NCI-H226 (cell line): ENCODE measurements at regions not wholly inside any gene's neighbourhood (a gene's known extent, or its start where the extent isn't known, plus 50 kb on each side); places are given as distances from the start of the nearest gene placed in this dataset.
A peak's percentile ranks its signal among the peaks of the same experiment; 100 is the strongest.
"Not testable (repeated sequence)": the region's sequence is repeated elsewhere in the genome, so short reads cannot be mapped to it uniquely, and the experiment has no call there.

Source experiments
- DNase-seq: peaks from one replicate; pipeline ENCODE4 v3.0.0-alpha.2; 2015

GRCh38 chr16:6836766-6837165, 495.9 kb upstream of the RBFOX1 start:
- DNase-seq, result peak; percentile 9

DNA sequence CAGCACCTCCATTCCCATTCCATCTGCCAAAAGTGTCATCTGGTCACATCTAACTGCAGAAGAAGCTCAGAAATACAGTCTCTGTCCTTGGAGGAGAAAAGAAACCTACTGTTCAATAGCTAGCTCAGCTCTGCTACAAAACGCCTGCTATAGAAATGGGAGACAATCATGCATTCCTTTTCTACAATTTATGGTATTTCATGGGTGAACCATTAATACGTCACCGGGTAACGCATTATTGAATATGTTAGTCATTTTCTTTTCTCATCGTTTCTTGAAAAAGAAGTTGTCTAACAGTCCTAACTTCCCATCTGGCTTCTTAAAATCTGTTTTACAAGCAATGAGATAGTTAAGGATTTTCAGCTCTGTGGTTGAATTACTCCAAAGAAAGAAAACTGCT, 496.7 kb upstream of the RBFOX1 start:
- no peak for DNase-seq

DNA sequence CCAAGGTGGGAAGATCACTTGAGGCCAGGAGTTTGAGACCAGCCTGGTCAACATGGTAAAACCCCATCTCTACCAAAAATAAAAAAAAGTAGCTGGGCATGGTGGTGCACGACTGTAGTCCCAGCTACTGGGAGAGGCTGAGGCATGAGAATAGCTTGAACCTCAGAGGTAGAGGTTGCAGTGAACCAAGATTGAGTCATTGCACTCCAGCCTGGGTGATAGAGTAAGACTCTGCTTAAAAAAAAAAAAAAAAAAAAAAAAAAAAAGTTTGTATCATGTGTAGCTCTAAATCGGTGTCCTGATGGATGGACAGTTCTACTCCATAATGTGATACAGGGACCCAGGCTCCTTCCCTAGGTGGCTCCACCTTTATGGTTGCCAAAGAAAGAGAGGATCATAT, 497.1 kb upstream of the RBFOX1 start:
- DNase-seq, result no peak

GRCh38 chr16:6828690-6829089, 504.0 kb upstream of the RBFOX1 start:
- no peak for DNase-seq

DNA sequence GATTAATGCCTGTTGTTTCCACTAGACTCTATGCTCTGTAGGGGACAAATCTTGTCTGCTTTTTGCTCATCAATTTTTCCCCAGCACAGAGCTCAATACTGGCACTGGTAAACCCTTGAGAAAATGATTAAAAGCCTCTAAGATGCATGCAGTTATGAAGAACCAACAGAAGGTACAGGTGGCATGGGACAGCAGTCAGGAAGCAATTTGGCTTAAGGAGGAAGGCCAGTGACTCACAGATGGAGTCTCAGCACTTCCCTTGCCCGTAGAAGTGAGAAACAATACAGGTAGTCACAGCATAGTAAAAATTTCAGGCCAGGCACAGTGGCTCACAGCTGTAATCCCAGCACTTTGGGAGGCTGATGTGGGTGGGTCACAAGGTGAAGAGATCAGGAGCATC, 504.7 kb upstream of the RBFOX1 start:
- no peak for DNase-seq

DNA sequence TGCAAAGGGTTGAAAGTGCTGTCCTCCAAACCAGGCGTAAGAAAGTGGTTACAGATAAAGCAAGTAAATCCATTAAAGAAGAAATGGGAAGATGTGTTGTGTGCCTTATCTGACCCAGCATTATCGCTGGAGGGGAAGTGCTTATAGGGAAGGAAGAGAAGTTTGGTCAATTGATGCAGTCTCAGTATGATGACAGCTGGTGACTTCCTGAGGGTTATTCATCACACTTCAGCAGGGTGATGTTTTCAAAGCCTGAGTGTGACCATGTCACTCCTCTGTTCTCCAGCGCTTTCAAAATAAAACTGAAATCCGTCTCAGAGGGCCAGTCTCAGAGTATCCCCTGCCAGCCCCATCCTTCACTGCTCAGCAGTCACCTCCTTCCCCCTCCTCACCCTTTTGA, 505.4 kb upstream of the RBFOX1 start:
- no peak for DNase-seq

DNA sequence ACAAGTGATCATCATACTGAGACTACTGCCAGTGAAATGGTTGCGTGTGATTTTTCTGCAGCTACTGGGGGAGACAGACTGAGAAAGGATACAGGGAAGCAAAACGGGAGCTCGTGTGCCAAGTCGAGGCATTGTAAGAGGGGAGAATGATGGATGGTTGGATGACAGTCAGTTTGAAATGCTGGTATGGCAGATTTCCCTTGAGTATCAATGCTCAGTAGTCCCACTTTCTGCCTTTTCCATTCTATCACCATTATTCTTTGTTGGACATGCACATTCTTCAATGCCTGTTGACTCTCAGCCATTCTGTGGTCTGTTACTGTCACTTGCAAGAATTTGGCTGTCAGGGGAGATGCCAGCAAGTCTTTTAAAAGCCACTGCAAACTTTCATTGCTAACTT, 510.6 kb upstream of the RBFOX1 start:
- no peak for DNase-seq

DNA sequence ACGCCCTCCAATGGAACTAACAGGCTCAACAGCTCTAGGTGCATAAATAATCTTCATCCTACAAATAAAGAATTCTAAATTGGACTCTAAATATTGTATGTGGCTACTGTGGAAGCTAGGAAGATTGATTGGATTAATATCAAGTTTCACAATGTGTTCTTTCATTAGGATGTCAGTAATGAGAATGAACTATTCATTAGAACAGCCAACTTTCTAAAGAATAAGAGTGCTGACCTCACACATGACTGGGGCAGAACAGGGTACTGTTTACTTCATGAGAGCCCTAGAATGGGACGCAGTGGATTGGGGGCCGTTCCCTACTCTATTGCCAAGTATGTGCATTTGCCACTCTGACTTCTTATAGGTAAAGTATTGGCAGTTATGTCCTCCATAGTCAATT, 528.2 kb upstream of the RBFOX1 start:
- DNase-seq, result no peak

GRCh38 chr16:6803176-6803575, 529.5 kb upstream of the RBFOX1 start:
- no peak for DNase-seq

DNA sequence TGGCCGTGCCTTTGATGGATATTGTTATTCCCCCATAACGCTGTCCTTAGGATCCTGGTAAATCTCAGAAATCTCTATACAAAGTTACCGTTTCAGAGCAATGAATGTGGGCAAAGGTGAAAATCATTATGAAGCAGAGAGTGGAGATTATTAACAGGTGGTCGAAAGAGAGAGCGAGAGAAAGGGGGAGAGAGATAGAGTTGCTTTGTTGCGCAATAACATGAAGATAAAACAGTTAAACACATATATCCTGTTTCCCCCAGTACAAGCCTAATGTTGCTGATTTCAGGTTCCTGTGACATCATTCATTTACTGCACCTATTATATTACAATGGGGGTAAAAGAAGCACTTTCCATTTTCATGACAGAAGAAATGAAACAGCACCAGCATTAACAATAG, 535.4 kb upstream of the RBFOX1 start:
- no peak for DNase-seq

GRCh38 chr16:6777624-6778023, 555.0 kb upstream of the RBFOX1 start:
- no peak for DNase-seq

GRCh38 chr16:6775712-6776111, 556.9 kb upstream of the RBFOX1 start:
- DNase-seq, result no peak

DNA sequence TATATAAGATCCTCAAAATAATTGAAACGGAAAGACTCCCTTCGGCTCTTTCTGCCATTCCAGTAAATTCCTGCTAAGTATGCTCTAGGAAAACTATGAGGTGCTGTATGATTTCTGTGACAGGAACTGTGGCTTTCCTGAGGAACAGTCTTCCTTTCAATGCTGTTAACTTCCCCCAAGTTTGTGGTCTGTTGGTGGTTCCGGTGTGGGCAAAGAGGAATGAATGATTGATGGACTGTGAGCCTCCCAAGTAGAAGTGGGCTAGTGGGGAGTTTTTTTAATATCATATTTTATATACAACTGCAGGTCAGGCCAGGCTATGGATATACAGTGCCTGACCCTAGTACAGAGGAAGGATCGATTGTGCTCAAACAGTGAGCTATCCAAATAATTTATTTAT, 560.7 kb upstream of the RBFOX1 start:
- DNase-seq, result no peak

DNA sequence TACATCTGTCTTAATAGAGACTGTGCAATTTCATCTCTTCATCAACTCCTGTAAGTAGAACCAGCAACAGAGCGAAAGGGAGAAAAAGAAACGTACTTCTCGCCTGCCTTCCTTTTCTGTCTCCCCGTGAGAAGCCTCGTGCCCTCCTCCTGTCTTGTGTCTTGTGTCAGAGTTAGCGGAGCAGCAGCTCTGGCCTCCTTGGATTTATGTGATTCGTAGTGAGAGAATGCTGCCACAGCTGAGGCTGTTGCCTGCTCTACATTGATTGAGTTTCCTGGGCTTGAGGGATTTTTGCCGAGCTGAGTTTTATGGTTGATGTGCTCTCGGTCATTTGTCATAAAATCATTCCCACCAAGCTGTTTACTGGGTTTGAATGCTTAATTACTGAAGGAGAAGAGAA, 579.1 kb upstream of the RBFOX1 start:
- no peak for DNase-seq

GRCh38 chr16:6751191-6751590, 581.5 kb upstream of the RBFOX1 start:
- DNase-seq, result no peak

DNA sequence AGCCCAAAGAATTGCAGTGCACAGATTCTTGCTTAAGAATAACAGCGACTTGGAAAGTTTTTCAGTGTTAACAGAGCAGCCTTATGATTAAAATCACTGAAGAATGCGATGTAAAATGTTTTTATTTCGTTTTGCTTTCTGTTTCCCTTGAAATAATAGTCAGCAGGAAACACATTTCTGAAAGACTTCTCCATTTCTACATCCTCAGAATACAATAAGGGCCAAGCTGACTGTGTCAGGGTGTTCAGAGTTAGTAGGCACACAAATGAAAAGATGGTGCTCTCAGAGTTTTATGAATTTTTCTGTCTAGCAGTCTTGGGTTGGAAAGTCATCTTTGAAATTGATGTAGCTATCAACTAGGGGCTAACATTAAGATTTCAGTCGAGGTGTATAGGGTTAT, 582.9 kb upstream of the RBFOX1 start:
- DNase-seq, result no peak

- DNase-seq, result not testable (repeated sequence)
Measured at GRCh38 chr16:6736302-6736701, 596.3 kb upstream of the RBFOX1 start.

- DNase-seq, result no peak
Measured at GRCh38 chr16:6735631-6736030, 597.0 kb upstream of the RBFOX1 start.

- DNase-seq, result no peak
Measured at GRCh38 chr16:6732166-6732565, 600.5 kb upstream of the RBFOX1 start.

- no peak for DNase-seq
Measured at GRCh38 chr16:6728381-6728780, 604.3 kb upstream of the RBFOX1 start.

DNA sequence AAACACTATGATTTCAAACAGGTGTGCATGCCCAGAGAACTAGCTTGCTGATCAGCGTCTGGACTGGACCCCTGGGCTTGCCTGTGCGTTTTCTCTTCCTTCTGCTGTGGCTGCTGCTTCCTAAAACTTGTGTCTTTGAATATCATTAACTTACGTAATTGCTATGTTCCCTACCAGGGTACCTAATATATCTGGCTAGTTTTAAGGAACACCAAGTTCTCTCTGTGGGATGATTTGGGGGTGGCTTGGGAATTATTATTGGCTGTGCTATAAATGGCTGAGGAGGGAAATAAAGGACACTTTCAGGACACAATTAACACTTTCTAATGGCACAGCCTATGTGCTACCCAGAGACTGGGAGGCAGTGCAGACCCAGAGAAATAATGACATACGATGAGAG, 606.0 kb upstream of the RBFOX1 start:
- no peak for DNase-seq

DNA sequence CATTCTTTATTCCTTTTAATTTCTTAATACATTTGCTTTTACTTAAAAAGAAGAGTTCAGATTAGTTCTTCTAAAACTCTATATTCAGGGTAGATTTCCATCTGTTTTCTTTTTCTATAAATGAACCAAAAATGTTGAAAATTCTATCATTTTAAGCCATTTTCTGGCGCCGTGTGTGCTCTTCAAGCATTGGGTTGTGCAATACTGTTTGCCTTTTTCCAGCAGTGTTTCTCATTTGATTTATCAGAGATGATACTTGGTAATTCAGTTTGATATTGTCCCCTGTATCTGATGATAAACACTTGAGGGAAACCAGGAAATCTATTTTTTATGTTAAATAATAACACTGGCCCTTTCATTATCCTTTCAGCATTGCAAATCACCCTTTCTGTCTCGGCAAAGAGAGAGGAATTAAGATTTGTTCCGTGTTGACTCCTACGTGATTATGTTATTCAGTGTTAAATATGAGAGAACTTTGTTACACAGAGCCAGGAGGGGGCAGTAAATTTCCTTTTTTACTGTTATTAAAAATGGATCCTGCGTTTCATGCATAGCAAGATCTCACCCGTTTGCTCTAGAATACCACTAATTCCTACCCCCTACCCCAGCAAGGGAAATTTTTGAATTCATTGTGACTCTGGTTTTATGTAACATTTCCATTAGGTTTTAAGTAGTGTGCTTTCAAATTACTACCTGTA, 606.9 kb upstream of the RBFOX1 start:
- no peak for DNase-seq

DNA sequence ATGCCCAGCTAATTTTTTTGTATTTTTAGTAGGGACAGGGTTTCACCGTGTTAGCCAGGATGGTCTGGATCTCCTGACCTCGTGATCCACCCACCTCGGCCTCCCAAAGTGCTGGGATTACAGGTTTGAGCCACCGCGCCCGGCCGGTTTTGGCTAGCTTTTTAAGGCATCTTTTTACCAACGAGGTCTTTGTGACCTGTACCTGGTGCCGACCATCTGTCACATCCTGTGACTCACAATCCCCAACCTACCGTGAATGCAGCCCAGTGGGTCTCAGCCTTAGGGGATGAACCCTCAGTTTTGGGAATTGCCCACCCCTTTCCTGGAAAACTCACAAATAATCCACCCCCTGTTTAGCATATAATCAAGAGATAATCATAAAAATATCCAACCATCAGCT, 607.4 kb upstream of the RBFOX1 start:
- DNase-seq, result not testable (repeated sequence)

DNA sequence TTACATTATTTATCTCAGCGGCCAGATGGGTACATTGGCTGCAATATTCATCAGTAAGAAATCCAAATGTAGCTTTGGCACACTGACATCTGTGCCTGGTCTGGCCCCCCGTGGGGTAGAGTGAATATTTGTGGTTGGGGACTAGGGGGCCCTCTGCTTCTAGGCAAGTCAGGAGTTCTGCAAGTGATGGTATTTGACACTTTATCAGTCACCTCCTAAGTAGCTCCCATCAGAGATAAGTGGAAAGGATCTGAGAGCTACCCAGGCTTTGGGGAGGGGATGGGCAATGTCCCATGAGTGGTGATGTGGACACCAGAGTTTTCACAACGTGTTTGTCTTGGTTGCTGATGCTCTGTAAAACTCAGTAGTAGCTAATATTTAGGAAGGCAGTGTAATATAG, 609.9 kb upstream of the RBFOX1 start:
- DNase-seq, result no peak

GRCh38 chr16:6714510-6714909, 618.1 kb upstream of the RBFOX1 start:
- no peak for DNase-seq

DNA sequence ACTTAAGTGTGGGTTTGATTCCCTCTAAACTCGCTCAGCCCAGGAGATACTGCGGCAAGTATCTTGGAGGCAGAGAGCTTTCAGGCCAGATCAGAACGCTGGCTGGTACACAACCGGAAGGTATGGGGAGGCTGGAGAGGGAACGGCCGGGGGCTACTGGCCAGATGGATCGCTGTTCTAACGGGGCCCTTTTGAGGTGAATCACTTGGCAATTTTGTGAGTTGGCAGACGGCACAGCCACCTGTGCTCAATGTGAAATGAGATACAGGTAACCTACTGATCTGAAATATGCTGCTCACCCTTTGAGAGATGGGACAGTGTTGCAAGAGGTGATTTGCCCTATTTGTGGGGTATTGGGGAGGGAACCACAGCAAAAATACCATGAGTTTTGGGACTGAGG, 622.9 kb upstream of the RBFOX1 start:
- no peak for DNase-seq
